NCI-H2029 treated with DMSO at 0.1 percent for 48 hours (cell line): ENCODE measurements at regions not wholly inside any gene's neighbourhood (a gene's known extent, or its start where the extent isn't known, plus 50 kb on each side); places are given as distances from the start of the nearest gene placed in this dataset.

Experiments used
- DNase-seq: peaks from one replicate; lab custom pipeline; 2025; lab: John Stamatoyannopoulos, UW

- DNase-seq, result no peak
Observed at GRCh38 chr13:109644069-109644750, 142.2 kb downstream of the IRS2 start.

DNA sequence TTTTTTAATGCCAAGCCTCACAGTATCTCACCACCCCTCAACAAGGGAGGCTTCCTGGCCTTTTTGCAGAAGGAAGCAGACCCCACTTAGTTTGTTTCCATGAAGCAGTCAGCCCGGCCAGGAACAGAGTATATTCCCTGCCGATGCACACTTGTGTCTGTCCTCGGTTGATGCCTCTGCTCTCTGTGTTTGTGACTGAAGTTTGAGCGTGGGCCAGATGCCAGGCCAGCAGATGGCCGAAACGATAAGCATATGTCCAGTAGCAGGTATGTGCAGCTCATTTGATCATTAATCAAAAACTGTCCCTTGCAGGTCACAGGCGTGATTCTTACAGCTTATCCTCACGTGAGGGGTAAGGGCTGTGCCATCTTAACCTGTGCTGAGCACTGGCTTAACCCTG is 144.0 kb downstream of the IRS2 start:
- no peak for DNase-seq

DNA sequence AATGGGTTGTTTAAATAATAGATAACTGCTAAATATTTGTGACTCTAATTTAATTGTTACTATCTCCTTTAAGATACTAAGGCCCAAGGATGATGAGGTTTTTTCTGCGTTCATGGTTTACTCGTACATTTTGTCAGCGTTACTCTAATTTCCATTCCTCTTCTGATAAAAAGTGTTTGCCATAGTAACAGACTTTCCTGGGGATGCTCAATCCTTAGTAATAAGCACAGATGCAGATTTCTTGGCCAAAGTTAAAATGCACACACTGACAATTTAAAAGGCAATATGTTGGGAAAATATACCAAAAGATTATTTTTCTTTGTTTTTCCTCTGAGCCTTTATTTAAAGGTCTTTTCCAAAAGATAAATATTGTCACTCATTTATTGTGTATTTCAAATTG is 149.6 kb downstream of the IRS2 start:
- no peak for DNase-seq

DNA sequence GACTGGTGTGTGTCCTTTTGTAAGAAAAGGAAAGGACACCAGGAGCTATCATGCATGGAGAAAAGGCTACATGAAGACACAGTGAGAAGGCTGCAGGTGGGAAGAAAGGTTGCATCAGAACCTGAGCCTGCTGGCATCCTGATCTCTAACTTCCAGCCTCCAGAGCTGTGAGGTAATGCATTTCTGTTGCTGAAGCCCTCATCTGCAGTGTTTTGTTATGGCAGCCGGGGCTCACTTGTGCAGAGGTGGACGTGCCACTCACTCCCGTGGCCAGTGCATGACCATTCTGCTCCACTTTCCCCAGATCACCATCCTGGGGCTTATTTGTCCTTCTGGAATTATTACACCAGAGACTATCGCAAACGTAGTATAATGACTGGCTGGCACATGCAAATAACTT is 155.3 kb downstream of the IRS2 start:
- DNase-seq, result no peak

DNA sequence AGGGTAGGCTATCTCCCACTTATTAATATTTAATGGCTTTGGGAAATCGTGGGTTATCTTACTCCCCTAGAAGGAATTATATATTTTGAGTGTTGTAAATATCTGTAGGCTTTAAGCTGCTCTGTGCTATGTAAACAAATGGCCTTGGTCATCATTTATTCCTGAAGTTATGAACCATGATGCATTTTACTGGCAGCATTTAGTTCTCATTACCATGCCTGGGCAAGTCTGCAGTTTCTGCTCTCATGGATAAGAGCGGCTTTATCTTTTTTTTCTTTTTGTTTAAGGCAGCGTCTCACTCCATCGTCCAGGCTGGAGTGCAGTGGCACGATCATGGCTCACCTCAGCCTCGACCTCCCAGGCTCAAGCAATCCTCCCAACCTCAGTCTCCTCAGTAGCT is 156.1 kb downstream of the IRS2 start:
- no peak for DNase-seq

DNA sequence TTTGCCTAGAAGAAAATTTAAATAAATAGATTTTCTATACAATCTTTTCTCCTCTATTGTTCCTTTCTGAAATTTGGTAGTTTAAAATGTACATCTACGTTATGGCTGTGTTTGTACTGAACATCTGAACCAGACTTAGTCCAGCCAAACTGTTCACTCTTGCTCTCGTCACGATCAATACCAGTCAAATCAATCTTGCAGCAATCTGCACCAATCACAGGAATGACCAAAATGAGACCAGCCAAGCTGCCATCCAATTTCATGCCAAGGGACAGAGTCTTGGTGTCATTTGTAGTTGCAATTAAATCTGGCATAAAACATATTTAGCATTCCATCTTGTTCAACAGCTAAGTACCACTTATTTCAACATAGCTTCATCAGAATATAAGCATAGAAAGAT is 156.6 kb downstream of the IRS2 start:
- DNase-seq, result no peak

DNA sequence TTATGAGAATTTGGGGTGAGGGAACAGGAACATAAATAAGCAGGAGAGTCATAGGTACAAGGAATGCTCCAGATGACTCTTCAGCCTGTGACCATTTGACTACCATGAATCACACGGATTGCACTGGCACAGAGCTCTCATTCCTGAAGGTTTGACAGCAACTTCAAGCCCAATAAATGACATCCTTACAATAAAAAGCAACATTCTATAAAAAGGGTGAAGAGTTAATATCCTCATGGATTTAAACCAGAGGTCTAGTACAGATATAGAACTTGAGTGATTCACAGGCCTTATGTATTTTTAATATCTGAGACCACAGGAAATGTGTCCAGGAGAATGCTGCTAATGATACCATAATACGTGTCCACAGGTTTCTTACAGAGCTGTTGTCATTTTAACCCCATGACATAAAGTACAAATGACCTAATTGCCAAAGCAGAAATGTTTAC is 158.1 kb downstream of the IRS2 start:
- DNase-seq, result no peak

DNA sequence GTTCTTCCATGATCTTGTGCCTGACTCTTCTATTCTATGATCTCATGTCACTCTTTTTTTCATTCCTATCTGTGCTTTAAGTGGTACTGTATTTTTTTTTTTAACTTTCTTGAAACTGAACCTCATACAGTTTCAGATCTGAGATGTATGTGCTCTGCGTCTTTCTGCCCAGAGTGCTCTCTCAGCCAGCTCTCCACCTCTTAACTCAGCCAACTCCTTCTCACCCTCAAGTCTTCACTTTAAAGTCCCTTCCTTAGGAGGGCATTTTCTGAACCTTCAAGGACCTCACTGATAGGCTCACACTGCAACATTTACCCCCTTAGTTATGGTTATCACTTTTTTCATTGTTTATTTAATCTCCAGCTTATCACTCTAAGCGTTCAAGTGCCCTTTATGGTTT is 158.7 kb downstream of the IRS2 start:
- no peak for DNase-seq

GRCh38 chr13:109626386-109627171 is 159.8 kb downstream of the IRS2 start:
- DNase-seq, result no peak

- DNase-seq, result no peak
Observed at GRCh38 chr13:109625156-109625555, 161.2 kb downstream of the IRS2 start.

DNA sequence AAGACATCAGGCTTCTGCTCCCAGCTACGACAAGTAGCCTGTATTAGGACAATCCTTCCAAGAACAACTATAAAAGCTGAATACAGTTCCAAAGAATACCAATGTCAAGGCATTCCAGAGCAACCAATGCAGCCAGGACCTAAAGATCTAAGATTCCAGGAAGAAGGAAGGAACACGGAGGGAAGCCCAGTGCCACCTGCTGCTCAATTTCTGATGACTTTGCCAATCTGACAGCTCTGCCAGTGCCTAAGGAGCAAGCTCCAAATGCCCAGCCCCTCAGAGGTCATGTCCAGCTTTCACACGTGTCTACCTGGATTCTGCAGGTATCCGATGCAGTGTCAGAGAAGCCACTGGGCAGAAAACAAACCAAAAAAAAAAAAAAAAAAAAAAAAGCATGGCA is 164.4 kb downstream of the IRS2 start:
- DNase-seq, result no peak

GRCh38 chr13:109615721-109616420 is 170.5 kb downstream of the IRS2 start:
- DNase-seq, result no peak

- DNase-seq, result no peak
Observed at GRCh38 chr13:109611912-109612691, 174.3 kb downstream of the IRS2 start.

- DNase-seq, result no peak
Observed at GRCh38 chr13:109610517-109610916, 175.9 kb downstream of the IRS2 start.

- no peak for DNase-seq
Observed at GRCh38 chr13:109608503-109608902, 177.9 kb downstream of the IRS2 start.

- no peak for DNase-seq
Observed at GRCh38 chr13:109608059-109608458, 178.3 kb downstream of the IRS2 start.

DNA sequence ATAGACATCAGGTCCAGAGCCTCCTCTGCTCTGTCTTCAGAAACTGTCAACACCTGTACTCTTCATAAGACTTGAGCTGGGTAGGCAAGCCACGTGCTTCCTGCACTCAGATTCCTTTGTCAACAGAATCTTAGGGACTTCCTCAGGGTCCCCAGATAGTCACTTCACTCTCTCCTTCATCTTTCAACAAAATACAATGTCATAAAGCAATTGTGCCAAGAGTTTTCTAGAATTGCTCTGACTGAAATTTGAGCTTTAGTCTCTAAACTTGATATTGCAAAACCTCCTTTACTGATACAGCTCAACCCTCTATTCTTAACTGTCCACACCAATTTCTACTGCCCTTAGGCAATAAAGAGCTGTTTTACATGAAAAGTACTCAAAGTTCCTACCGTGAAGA is 179.9 kb downstream of the IRS2 start:
- no peak for DNase-seq

DNA sequence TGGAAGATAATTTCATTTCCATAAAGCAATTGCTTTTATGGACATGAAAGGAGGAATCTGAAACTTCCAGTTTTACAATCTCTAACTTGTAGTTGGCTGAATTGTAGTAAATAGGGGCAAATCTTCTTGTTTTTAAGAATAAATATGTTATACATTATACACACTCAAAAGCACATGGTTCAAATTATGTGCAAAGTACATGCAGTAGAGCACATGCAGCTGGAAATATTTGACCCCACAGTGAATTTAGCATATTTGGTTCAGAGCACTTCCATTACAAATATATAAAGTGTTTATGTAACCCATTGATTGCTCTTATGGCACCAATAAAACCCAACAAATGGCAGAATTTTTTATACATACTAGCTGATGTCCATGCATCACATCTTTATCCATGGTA is 180.5 kb downstream of the IRS2 start:
- DNase-seq, result no peak

- DNase-seq, result no peak
Observed at GRCh38 chr13:109604894-109605293, 181.5 kb downstream of the IRS2 start.

- DNase-seq, result no peak
Observed at GRCh38 chr13:109602356-109602755, 184.0 kb downstream of the IRS2 start.

- no peak for DNase-seq
Observed at GRCh38 chr13:109599901-109600657, 186.3 kb downstream of the IRS2 start.

DNA sequence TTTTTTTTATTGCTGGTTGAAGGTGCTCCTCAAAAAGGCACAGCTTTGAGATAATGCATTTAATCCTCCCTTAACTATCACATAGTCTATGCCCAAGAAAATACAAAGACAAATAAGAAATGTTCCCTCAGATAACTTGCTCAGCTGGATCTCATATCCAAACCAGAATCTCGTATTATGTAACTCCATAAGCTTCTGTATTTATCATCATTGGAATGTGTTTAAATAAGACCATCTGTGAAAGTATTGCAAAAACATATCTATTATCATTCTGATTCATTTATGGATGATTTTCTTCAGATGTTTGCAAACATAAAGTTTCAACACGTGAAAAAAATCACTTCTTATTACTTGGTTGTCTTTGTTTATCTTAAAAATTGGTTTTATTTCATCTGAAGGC is 190.9 kb downstream of the IRS2 start:
- no peak for DNase-seq
